HG02938 (cell line): ENCODE measurements at regions not wholly inside any gene's neighbourhood (a gene's known extent, or its start where the extent isn't known, plus 50 kb on each side); places are given as distances from the start of the nearest gene placed in this dataset.
"Not testable (repeated sequence)": the region's sequence is repeated elsewhere in the genome, so short reads cannot be mapped to it uniquely, and the experiment has no call there.

Experiments used
- ATAC-seq: cut with Tn5 transposase; IDR thresholded peaks from one replicate; pipeline ENCODE4 v1.9.1; 2021; ENCODE audit warnings: mild to moderate bottlenecking, moderate library complexity; ENCODE audit not compliant: unreplicated experiment

DNA sequence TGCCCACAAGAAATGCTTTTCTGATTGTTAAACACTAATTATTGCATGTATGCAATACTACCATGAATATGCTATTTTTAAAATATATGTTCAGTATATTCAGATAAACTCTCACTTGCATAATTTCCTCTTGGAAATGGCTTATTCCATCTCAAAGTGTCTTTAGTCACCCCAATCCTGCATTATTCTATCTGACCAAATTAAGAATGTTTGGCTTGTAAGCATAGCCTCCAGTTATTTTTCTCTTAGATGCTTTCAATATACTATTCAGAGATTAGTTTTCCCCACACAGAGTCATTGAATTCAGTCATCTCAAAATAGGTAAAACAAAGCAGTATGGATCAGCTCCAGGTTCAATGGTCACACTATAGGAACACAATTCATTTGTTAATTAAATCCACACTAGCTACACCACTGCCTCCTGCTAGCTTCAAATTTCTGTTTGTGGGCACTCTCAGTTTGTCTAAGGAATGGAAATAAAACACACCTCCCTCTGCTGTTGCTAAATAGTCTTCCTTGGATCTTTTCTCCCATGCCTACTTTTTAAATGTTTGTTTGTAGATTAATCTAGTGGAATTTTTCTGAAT is 134.6 kb upstream of the TBCA start:
- ATAC-seq: no peak

DNA sequence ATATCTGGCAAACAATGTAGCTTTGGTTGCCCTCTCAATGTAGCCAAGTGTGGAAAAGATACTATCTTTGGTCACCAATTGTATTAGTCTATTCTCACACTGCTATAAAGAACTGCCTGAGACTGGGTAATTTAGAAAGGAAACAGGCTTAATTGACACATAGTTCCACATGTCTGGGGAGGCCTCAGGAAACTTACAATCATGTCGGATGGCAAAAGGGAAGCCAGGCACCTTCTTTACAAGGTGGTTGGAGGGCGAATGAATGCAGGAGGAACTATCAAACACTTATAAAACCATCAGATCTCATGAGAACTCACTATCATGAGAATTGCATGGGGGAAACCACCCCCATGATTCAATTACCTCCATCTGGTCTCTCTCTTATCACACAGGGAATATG is 133.1 kb upstream of the TBCA start:
- no peak for ATAC-seq

DNA sequence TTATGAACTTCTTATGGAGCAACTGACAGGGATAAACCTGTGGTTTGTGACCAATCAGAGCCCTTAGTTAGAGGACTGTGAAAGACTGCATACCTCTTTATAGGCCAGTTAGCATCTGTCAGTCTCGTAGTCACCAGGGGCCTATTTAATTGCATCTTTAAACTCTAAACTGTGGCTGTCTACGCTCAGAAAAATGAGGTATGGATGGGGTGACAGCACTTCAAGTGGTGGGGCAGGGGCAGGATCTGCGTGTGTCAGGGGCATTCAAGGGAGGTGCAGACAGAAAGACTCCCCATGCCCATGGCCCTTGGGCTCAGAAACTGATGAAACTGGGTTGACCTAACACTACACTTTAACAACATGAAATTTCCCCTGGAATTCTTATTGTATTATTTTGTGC is 132.6 kb upstream of the TBCA start:
- no peak for ATAC-seq

DNA sequence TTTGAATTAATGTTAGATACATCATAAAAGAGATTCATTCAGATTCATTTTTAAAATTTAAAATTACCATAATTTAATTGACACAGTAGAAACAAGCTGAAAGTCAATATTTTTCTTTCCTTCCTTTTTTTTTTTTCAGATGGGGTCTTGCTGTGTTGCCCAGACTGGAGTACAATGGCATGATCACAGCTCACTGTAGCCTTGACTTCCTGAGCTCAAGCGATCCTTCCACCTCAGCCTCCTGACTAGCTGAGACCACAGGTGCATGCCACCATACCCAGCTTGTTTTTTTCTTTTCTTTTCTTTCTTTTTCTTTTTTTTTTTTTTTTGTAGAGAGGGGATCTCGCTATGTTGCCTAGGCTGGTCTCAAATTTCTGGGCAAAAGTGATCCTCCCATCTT is 131.6 kb upstream of the TBCA start:
- ATAC-seq: no peak

DNA sequence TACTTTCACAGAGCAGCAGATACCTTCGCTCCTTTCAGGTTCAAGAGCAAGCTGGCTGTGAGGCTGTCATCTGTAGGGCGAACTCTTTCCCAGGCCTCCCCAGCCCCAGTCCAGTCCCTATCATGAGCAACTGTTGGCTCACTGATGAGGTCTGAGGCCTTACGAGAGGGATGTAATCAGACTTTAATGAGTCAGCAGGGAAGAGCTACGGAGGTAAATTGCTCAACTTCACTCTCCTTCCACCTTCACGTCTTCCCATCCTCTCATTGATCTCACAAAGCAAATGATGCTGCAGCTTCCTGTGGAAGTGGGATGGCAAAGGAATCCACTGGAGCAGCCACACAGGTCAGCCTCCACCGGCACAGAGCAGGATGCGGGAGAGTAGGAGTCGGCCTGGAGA is 130.7 kb upstream of the TBCA start:
- ATAC-seq: no peak

DNA sequence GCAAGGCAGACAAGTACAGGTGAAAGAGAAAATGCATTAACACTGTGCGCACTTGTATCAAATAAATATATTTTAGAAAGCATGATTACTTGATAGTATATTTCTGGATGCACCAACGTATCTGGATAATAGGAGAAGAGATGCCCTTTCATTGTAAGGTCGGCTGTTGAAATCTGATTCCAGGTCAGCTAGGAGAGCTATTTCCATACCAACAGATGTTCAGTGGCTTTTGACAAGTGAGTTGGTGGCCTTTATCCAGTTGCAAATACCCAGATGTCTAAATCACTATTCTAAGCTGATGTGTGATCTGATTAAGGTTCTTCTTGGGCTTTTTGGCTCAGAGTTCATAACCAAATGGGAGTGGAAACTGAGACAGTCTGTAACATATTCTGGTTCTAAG is 128.2 kb upstream of the TBCA start:
- ATAC-seq: no peak

DNA sequence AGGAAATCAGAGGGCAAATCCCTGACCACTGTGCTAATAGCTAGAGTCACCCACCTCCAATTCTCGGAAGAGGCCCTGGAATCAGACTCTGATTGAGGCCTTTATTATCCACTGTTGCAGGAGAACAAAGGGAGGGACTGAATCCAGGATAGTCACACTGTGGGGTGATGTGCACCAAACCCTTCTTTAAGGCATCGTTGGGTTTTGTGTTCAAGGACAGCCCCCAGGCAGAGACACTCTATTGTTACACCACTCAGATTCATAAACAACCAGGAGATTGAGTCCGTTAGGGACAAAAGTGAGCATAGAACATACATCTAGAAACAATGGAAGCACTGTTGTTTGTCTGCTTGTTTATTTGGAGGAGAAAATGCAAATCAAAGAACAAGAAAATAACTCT is 124.6 kb upstream of the TBCA start:
- no peak for ATAC-seq

DNA sequence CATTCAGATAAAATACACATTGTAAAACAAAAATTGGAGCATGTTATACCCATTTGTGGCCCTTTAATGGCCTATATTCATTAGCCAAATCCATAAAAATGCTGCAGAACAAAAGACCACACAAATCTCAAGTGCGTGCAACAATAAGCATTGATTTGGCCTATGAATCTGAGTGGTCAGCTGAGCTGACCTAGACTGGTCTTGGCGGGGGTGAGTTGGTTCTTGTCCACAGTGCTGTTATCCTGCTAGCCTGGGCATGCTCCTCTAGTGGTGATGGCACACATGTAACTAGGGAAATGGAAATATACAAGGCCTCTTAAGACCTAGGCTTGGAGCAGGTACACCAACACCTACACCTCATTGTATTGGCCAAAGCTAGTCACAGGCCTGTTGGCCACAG is 122.2 kb upstream of the TBCA start:
- ATAC-seq: no peak

DNA sequence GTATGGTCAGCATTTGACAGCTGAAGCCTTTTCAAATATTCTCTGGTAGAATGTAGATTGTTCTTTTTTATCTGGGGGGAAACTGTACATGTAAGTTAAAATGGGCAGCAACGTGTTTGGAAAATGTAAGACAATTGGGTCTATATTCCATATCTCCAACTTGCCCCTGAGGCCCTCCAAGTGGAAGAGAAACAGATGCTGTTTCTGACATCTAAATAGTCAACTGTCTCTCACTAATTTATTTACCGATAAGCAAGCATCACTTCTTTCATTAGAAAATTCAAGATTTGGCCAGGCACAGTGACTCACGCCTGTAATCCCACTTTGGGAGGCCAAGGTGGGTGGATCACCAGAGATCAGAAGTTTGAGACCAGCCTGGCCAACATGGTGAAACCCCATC is 120.2 kb upstream of the TBCA start:
- ATAC-seq: no peak

DNA sequence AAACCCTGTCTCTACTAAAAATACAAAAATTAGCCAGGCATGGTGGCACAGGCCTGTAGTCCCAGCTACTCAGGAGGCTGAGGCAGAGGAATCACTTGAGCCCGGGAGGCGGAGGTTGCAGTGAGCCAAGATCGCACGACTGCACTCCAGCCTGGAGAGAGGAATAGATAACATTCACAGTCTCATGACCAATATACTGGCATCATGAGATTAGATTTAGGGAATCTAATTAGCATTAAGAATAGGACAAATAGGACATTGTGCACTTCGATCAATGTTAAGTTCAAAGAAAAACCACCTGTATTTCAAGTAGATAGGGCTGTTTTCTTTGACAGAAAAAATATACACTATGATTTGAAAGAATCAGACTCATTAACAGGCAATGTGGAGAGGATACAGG is 118.0 kb upstream of the TBCA start:
- ATAC-seq: not testable (repeated sequence)

DNA sequence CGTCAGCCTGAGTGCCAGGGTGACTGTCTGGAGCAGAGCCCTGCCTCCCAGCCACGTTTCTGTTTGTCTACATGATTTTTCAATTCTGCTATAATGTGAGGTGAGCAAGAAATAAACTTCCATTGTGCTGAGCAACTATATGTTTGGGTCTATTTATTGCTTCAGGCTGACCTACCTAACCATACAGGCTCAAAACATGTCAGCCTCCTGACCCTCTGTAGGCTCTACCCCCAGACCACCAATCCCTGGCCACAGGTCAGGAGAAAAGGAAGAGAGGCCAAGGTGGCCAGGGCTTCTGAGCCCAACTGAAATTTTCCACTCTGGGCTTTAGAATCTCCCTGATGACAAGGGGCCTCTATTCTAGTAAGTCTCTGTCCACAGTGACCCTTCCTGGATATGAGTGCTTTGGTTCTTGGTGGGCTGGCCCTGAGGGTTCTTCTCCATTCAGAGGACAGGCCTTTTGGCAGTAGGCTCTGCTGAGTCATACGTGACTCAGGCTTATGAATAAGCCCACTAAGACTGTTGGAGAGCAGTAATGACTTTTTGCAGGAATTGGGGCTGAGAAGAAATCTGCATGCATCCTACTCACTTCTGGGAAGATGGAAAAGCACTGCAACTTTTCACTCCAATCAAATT is 117.2 kb upstream of the TBCA start:
- ATAC-seq: no peak

DNA sequence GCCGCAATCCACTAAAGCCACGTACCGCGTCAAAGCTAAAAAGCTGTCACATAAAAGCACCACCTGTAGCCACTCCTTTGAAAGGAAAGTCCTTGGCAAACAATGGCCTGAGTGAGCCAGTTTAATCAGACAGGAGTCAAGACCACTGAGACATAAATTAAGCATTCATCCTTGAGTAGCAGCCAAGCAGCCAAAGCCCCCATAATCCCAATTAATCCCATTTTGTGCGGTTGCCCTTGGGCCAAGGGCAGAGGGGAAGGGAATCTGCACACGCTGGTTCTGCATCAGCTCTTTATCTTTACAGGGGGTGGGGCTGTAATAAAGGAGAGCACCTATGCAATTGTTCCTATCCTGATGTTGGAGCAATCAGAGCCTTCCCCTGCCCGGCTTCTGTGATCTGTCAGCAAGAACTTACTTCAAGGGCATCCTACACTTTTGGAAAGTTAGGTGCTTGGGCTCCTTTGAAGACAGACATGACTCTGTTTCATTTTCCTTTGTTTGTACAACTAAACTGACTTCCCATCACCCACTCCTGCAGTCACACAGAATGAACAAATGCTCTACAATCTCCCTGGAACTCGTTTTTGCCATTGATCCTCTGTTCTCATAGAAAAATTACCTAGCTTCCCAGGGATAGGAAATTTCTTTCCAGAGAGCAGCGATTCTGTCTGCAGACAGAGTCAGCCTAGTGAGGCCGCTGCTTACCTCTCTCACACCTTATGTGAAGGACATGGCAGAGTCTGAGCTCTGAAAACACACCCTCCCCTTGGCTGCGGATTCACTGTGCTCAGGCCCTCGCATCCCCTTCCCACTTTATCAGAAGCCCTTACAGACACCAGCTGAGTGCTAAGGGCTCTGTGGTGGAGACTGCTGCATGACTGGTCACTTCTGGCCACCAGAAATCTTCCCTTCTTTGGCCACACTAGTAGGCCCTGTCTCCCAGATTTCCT is 116.2 kb upstream of the TBCA start:
- no peak for ATAC-seq

DNA sequence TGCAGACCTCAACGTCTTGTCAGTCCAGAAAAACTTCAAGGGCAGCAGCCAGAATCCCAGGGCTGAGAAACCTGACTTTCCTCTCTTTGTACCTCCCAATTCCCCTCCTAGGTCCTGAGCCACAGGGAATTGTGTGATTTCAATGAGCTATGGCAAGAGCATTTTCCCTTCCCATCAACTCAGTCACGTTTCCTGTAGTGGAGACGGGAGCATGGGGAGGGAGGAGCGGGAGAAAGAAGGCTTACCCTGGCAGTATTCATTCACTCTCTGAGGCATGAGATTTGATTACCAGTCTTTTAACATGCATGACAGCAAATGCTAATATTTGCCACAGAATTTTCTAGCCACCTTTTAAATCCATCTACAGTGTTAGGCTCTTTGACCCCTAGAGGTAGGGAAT is 109.4 kb upstream of the TBCA start:
- ATAC-seq: no peak

DNA sequence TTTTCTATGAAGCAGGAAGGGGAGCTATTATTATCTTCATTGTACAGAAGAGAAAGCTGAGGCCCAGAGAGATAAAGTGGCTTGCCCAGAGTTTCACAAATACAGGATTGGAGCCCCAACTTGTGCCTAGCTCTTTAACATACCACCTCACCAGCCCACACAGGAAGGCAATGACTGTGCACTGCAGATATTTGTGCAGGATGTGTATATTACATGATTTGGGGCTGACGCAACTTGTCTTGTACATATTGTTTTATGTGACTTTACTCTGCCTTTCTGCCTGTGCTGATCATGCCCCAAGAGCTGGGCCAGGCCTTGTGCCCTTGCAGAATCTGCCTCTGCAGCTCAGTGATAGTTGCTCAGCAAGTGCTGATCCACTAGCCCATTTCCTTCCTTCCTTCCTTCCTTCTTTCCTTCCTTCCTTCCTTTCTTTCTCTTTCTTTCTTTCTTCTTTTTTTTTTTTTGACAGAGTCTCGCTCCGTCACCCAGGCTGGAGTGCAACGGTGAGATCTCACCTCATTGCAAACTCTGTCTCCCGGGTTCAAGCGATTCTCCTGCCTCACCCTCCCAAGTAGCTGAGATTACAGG is 106.6 kb upstream of the TBCA start:
- ATAC-seq: no peak

DNA sequence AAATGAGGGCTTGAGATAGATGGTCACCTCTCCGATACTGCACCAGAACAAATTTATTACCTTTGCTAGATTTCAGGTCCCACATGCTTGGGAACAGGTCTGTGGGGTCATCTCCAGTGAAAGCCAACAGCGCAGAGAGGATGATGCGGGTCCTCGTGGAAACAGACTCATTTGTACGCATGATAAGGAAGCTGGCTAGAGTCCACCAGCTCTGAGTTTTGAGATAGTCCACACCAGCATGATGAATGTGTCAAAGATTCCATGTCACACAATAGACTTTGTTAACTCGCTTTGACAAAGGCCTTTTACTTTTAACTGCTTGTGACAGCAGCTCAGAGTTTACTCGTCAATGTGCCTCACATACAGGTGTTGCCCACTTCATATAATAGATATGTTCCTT is 105.4 kb upstream of the TBCA start:
- no peak for ATAC-seq

DNA sequence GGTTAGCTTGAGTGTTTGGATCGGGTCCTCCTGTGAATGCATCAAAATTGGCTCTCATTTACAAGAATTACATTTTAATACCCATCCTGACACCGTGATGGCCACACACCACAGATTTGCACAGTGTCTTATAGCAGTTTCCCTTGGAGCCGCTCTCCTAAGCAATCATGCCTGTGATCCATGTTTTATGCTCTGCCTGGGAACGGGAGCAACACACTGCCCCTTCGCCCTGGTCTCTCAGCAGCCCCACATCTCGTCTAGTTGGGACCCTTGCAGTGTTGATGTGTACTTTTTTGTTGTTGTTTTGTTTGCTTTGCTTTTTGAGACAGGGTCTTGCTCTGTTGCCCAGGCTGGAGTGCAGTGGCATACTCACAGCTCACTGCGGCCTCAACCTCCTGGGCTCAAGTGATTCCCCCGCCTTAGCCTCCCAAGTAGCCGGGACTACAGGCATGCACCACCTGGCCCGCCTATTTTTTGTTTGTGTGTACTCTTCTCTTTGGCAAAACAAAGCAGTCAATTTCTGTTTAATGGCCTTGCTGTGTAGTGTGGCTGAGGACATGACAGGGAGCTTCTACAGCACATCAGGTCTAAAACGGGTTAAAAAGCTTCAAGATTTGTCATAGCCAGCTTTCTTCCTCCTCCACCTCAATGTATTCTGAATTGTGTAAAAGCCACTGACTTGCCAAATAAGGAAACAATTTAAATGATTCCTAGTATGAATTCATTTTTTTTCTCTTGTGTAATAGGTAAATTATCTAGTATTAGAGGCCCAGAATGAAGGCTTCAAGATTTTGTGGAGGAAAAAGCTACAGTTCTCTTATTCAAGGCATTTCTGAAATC is 101.6 kb upstream of the TBCA start:
- ATAC-seq: no peak

DNA sequence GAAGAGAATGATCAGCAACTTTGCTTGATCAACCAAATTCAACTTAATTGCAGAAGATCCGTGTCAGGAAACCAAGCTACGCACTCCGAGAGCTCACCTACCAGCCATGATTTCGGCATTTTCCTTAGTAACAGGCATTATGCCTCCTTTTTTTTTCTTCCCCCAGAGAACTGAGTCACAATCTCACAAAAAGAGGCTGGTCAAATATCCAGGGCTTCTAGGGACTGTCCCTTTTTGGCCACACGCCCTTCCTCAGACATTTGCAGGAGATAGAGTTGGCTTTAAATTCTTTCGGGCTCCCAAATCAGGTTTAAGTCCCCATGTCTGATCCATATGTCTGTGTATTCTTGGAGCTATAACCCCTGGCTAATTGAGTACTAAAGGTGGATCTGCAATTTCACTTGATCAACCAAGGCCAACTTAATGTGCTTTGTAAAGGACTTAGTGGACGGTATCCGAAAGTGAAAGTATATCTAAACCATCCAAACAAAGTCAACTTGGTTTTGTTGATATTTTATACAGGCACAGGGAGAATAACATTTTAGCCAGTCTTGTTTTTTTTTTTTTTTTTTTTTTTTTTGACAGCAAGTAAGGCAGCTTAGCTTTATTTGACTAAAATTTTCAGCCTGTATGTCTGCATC is 100.8 kb upstream of the TBCA start:
- no peak for ATAC-seq

DNA sequence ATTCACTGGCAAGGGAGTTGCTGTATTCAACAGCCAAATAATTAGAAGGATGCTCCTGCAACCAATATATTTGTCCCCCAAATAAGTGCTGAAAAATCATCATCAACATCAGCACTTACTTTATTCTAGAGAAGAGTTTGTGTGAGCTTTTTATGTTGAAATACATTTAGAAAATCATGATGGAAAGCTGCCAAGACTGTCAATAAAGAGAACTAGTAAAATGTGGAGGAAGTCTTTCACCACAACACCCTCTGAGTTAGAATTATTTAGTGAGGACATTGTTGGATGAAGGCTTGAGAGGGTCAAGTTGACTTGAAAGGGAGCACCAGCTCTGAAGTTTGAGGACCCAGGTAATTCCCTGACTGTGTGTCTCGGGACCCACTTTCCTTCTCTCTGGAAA is 100.2 kb upstream of the TBCA start:
- no peak for ATAC-seq

DNA sequence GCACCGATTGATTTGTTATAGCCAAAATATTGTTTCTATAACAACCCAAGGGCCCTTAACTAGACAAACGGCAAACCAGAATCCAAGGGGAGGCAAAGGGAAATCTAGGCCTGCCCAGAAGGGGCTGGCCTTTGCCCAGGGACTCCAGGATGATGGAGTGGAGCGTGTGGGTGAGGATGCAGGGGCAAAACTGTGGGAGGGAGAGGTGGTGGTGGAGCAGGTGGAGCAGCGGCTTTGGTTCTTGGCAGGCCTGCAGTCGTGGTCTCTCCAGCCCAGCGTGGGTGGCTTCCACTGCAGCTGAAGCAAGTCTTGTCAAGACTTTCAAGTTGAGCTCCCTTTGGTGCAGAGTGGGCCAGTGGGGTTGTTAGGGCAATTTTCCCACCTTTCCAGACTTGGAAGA is 98.6 kb upstream of the TBCA start:
- ATAC-seq: no peak

DNA sequence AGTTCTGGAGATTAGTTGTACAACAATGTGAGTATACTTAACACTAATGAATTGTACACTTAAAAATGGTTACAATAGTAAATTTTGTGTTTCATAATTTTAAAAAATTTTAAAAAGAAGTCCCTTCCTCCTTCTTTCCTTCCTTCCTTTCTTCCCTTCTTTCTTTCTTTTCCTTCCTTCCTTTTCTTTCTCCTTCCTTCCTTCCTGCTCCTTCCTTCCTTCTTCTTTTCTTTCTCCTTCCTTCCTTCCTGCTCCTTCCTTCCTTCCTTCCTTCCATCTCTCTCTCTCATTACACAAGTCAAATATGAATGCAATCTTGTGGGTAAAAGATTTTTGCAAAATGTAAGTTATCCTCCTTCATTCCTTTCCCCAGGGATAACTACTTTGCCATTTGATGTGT is 97.1 kb upstream of the TBCA start:
- ATAC-seq: no peak
